H9 (cell line): ENCODE measurements at regions not wholly inside any gene's neighbourhood (a gene's known extent, or its start where the extent isn't known, plus 50 kb on each side); places are given as distances from the start of the nearest gene placed in this dataset.

Experiments used
- DNase-seq: peaks from one replicate; pipeline ENCODE4 v3.0.0-alpha.2; 2017
- H2AFZ ChIP-seq: one replicate; pipeline ENCODE4 v1.6.1; 2013; ENCODE audit warnings: mild to moderate bottlenecking, low read length, control low read depth, moderate library complexity
- H2AK5ac ChIP-seq: 2 replicates; pipeline ENCODE4 v1.6.1; 2013; ENCODE audit warnings: low read length, control low read depth, mixed read lengths; ENCODE audit not compliant: insufficient read length
- H2BK120ac ChIP-seq: one replicate; pipeline ENCODE4 v1.6.1; 2013; ENCODE audit warnings: low read depth, mild to moderate bottlenecking, low read length, control low read depth, inconsistent platforms; ENCODE audit not compliant: poor library complexity, severe bottlenecking
- H2BK12ac ChIP-seq: 2 replicates; pipeline ENCODE4 v1.6.1; 2013; ENCODE audit warnings: low read length, control low read depth, mixed read lengths, low read depth; ENCODE audit not compliant: insufficient read length
- H2BK15ac ChIP-seq: 2 replicates; pipeline ENCODE4 v1.6.1; 2013; ENCODE audit warnings: low read depth, low read length, control low read depth
- H2BK20ac ChIP-seq: one replicate; pipeline ENCODE4 v1.6.1; 2013; ENCODE audit warnings: low read depth, mild to moderate bottlenecking, low read length, control low read depth, inconsistent platforms; ENCODE audit not compliant: poor library complexity, severe bottlenecking
- H2BK5ac ChIP-seq: 2 replicates; pipeline ENCODE4 v1.6.1; 2013; ENCODE audit warnings: low read length, control low read depth, mixed read lengths; ENCODE audit not compliant: insufficient read length
- H3K14ac ChIP-seq: 2 replicates; pipeline ENCODE4 v1.6.1; 2013; ENCODE audit warnings: low read length, control low read depth; ENCODE audit not compliant: insufficient read depth
- H3K18ac ChIP-seq: 2 replicates; pipeline ENCODE4 v1.6.1; 2013; ENCODE audit warnings: low read depth, mild to moderate bottlenecking, mixed read lengths, low read length, control low read depth; ENCODE audit not compliant: insufficient read length
- H3K23ac ChIP-seq: 2 replicates; pipeline ENCODE4 v1.6.1; 2013; ENCODE audit warnings: low read length, control low read depth, mixed read lengths, low read depth; ENCODE audit not compliant: insufficient read length
- H3K23me2 ChIP-seq: 2 replicates; pipeline ENCODE4 v1.6.1; 2013; ENCODE audit warnings: low read depth, mild to moderate bottlenecking, mixed read lengths, low read length, control low read depth; ENCODE audit not compliant: insufficient read length, poor library complexity, severe bottlenecking
- H3K27ac ChIP-seq: 2 replicates; pipeline ENCODE4 v1.5.1; 2013; ENCODE audit warnings: low read length, control low read depth, mixed read lengths, low read depth; ENCODE audit not compliant: insufficient read length
- H3K27me3 ChIP-seq: 2 replicates; pipeline ENCODE4 v1.6.1; 2013; ENCODE audit warnings: low read length, control low read depth, inconsistent platforms; ENCODE audit not compliant: insufficient read depth
- H3K4ac ChIP-seq: 2 replicates; pipeline ENCODE4 v1.6.1; 2013; ENCODE audit warnings: low read depth, mild to moderate bottlenecking, control low read depth, inconsistent platforms, low read length, moderate library complexity
- H3K4me1 ChIP-seq: 2 replicates; pipeline ENCODE4 v1.6.1; 2013; ENCODE audit warnings: low read length, control low read depth, inconsistent platforms; ENCODE audit not compliant: insufficient read depth
- H3K4me2 ChIP-seq: 2 replicates; pipeline ENCODE4 v1.6.1; 2013; ENCODE audit warnings: low read length, control low read depth, mixed read lengths; ENCODE audit not compliant: insufficient read length, insufficient read depth
- H3K56ac ChIP-seq: 2 replicates; pipeline ENCODE4 v1.6.1; 2013; ENCODE audit warnings: low read depth, mild to moderate bottlenecking, mixed read lengths, low read length, control low read depth; ENCODE audit not compliant: insufficient read length
- H3K79me1 ChIP-seq: 2 replicates; pipeline ENCODE4 v1.6.1; 2013; ENCODE audit warnings: low read depth, mild to moderate bottlenecking, moderate library complexity, low read length, control low read depth, inconsistent platforms; ENCODE audit not compliant: insufficient read depth, poor library complexity, severe bottlenecking
- H3K79me2 ChIP-seq: 2 replicates; pipeline ENCODE4 v1.6.1; 2013; ENCODE audit warnings: low read length, control low read depth, inconsistent platforms; ENCODE audit not compliant: insufficient read depth
- H3K9ac ChIP-seq: 2 replicates; pipeline ENCODE4 v1.6.1; 2013; ENCODE audit warnings: low read length, control low read depth, mixed read lengths; ENCODE audit not compliant: insufficient read length; ENCODE audit errors: extremely low read depth
- H3K9me3 ChIP-seq: one replicate; pipeline ENCODE4 v1.6.1; 2013; ENCODE audit warnings: low read depth, low read length, inconsistent platforms; ENCODE audit not compliant: control insufficient read depth
- H3T11ph ChIP-seq: one replicate; pipeline ENCODE4 v1.6.1; 2013; ENCODE audit warnings: mild to moderate bottlenecking, low read length, control low read depth, inconsistent platforms
- H4K20me1 ChIP-seq: one replicate; pipeline ENCODE4 v1.6.1; 2013; ENCODE audit not compliant: control insufficient read depth, insufficient read length, insufficient read depth
- H4K5ac ChIP-seq: 2 replicates; pipeline ENCODE4 v1.6.1; 2013; ENCODE audit warnings: low read depth, mild to moderate bottlenecking, mixed read lengths, low read length, control low read depth; ENCODE audit not compliant: insufficient read length
- H4K8ac ChIP-seq: replicated peaks from 2 replicates; pipeline ENCODE4 v1.6.1; 2013; ENCODE audit warnings: low read length, control low read depth, mixed read lengths, low read depth; ENCODE audit not compliant: insufficient read length
- H4K91ac ChIP-seq: 2 replicates; pipeline ENCODE4 v1.6.1; 2013; ENCODE audit warnings: low read depth, mild to moderate bottlenecking, moderate library complexity, mixed read lengths, low read length, control low read depth; ENCODE audit not compliant: insufficient read length
- H3K27ac Mint-ChIP-seq, 3 experiments: 2 replicates in 2 of 3; 3 replicates in 1 of 3; pipeline ENCODE4 v1.8.0; 2020 to 2021; ENCODE audit warnings: mixed read lengths in 3 of 3, mild to moderate bottlenecking in 1 of 3, moderate library complexity in 1 of 3
- H3K27me3 Mint-ChIP-seq: 2 replicates; pipeline ENCODE4 v1.8.0; 2021; ENCODE audit warnings: low read depth, mild to moderate bottlenecking, moderate library complexity, mixed read lengths
- H3K36me3 Mint-ChIP-seq, 3 experiments: 2 replicates in 2 of 3; 3 replicates in 1 of 3; pipeline ENCODE4 v1.8.0; 2020 to 2021; ENCODE audit warnings: low read depth in 3 of 3, mixed read lengths in 3 of 3; ENCODE audit not compliant: insufficient read depth in 1 of 3
- H3K4me1 Mint-ChIP-seq, 2 experiments: 2 replicates each; pipeline ENCODE4 v1.8.0; 2020; ENCODE audit warnings: mixed read lengths in 2 of 2
- H3K4me3 Mint-ChIP-seq, 2 experiments: 2 replicates in 1 of 2; 3 replicates in 1 of 2; pipeline ENCODE4 v1.8.0; 2020 to 2021; ENCODE audit warnings: mild to moderate bottlenecking in 2 of 2, mixed read lengths in 2 of 2, moderate library complexity in 1 of 2
- H3K9me3 Mint-ChIP-seq, 2 experiments: 2 replicates in 1 of 2; 3 replicates in 1 of 2; pipeline ENCODE4 v1.8.0; 2020; ENCODE audit warnings: mild to moderate bottlenecking in 2 of 2, mixed read lengths in 2 of 2, moderate library complexity in 1 of 2
- WGBS: extraction: QIAGEN DNeasy Blood & Tissue Kit; methylation state at CpG from one replicate; pipeline ENCODE4 v1.1.7; 2013; ENCODE audit warnings: missing lambda C conversion rate, low lambda C conversion rate, mixed read lengths; ENCODE audit not compliant: insufficient read length; ENCODE audit errors: extremely low coverage; 5-methylcytosine and 5-hydroxymethylcytosine counted together
- TF ChIP-seq, protein P1 (sequence below): fragments of 200-600 bp; sonication (generic); conservative IDR thresholded peaks from 3 replicates; pipeline ENCODE4 v1.8.0; 2021; ENCODE audit warnings: antibody characterized with exemption, mild to moderate bottlenecking

DNA sequence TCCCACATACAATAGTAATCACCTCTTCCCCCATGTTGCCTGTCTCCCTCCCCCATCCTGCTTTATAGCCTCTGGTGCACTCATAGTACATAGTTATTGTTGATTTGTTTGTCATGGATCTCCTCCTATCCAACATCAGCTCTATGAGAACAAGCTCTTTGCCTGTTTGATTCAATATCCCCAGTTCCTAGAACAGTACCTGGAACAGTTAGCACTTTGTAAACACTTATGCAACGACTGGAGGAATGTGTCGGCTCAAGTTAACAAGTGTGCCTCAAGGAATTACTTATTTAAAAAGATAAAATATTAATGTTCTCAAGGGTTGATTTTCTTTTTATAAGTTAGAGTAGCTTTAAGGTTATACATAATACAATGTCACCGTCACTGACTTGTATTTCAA lies 271.6 kb upstream of the KAZN start:
- Histone ChIP-seq H3K18ac (no peak overlapping the region), H3K4me2 (no peak overlapping the region), H2AK5ac (no peak overlapping the region), H3K79me2 (no peaks in the 10 kb centered on the region), H3K14ac (no peak overlapping the region), H4K5ac (no peak overlapping the region), H3K27me3 (no peaks in the 10 kb centered on the region; the same call in 1 of the 2 replicates), H3K56ac (no peak overlapping the region), H2BK120ac (no peak overlapping the region), H2BK15ac (no peak overlapping the region), H3K23ac (no peak overlapping the region), H2BK20ac (no peak overlapping the region), H4K91ac (no peak overlapping the region), H4K8ac (no peak overlapping the region), H3K23me2 (no peaks in the 10 kb centered on the region), H3K9me3 (peaks cover 4% of the 10 kb centered on the region), H3K27ac (no peak overlapping the region), H3K4me1 (no peaks in the 10 kb centered on the region), H3K4ac (no peak overlapping the region), H3K9ac (no peak overlapping the region), H3K79me1 (no peaks in the 10 kb centered on the region), H2AFZ (no peak overlapping the region), H3T11ph (no peak overlapping the region), H2BK12ac (no peak overlapping the region), H4K20me1 (no peaks in the 10 kb centered on the region), H2BK5ac (no peak overlapping the region)
- Mint-ChIP-seq H3K4me1 (peaks cover 0 to 10% of the 10 kb centered on the region in 2 experiments; a peak in 2 of 4 replicates), H3K27ac (no peak overlapping the region), H3K9me3 (peaks cover 0 to 11% of the 10 kb centered on the region in 2 experiments; a peak in 3 of 5 replicates), H3K27me3 (peaks cover 8% of the 10 kb centered on the region), H3K4me3 (no peak overlapping the region), H3K36me3 (peaks cover 0 to 6% (median 0%) of the 10 kb centered on the region in 3 experiments; a peak in 2 of 7 replicates)
- TF ChIP-seq, protein P1, sequence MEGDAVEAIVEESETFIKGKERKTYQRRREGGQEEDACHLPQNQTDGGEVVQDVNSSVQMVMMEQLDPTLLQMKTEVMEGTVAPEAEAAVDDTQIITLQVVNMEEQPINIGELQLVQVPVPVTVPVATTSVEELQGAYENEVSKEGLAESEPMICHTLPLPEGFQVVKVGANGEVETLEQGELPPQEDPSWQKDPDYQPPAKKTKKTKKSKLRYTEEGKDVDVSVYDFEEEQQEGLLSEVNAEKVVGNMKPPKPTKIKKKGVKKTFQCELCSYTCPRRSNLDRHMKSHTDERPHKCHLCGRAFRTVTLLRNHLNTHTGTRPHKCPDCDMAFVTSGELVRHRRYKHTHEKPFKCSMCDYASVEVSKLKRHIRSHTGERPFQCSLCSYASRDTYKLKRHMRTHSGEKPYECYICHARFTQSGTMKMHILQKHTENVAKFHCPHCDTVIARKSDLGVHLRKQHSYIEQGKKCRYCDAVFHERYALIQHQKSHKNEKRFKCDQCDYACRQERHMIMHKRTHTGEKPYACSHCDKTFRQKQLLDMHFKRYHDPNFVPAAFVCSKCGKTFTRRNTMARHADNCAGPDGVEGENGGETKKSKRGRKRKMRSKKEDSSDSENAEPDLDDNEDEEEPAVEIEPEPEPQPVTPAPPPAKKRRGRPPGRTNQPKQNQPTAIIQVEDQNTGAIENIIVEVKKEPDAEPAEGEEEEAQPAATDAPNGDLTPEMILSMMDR = no peak
- no peak for DNase-seq
- no CpG with 5 or more reads among the region's 3 CpGs for WGBS
